ENCODE measurements at regions not wholly inside any gene's neighbourhood (a gene's known extent, or its start where the extent isn't known, plus 50 kb on each side); places are given as distances from the start of the nearest gene placed in this dataset.

- no peaks in the 10 kb centered on the region for H3K4me1 ChIP-seq (replicated peaks)
- no peaks in the 10 kb centered on the region for H3K27me3 ChIP-seq (replicated peaks)
Measured at GRCh38 chr18:31237142-31237541, 74.5 kb upstream of the DSC1 start.

DNA sequence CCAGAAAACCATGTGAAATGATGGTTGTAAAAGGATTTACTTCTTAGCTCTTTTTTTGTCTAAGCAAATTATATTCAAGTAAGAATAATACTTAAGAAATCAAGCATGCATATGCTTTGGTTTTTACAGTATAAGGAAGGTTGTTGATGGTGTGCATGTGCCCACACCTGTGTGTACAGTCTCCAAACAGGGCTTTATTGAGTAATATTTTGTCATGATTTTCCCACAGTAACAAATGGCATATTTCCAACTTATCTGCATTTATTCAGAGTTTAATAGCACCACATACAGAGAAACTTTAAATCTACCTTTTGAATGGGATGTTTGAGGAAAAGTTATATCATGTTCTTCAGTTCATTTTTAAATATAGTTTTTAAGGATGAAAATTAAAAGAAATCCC is 76.5 kb upstream of the DSG1 start:
- no peaks in the 10 kb centered on the region for H3K27me3 ChIP-seq (replicated peaks)

More at GRCh38 chr18:31237142-31237541, 74.5 kb upstream of the DSC1 start:
- Histone ChIP-seq H3K36me3 (no peaks in the 10 kb centered on the region), H3K9me3 (replicated peaks) (no peaks in the 10 kb centered on the region), H3K27ac (no peak overlapping the region), H3K4me3 (no peak overlapping the region)
- no peak for DNase-seq (ENCODE audit: low read depth in 1 of 2, low spot score in 2 of 2)

DNA sequence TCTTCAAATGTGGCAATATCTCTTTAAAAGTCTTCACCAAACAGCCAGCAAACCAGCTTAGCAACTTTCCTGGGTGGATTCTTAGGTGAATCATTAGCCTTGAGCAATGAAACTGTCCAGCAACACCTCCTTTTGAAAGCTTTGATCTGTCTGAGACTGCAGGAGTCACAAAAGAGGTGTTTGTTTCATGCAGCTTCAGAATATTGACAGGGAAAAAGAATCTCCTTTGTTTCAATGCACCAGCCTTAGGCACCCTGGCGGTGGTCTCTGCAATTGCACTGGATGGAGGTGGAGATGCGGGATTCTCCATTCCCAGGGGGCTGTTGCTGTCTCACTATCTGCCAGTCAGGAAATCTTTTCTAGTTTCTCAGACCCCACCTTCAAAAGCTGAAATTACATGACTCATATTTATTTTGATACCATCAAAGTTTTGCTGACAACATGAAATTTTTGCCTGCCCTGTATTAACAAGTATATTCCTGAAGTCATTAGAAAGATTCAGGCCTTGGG is 76.0 kb upstream of the DSG1 start:
- Histone ChIP-seq H3K4me1 (replicated peaks) (no peaks in the 10 kb centered on the region; the same call in 1 of the 2 replicates), H3K27me3 (replicated peaks) (no peaks in the 10 kb centered on the region), H3K4me3 (no peak overlapping the region), H3K27ac (no peak overlapping the region), H3K9me3 (replicated peaks) (no peaks in the 10 kb centered on the region), H3K36me3 (no peaks in the 10 kb centered on the region)
- no peak for DNase-seq (ENCODE audit: low read depth in 1 of 2, low spot score in 2 of 2)

More for the DNA sequence above, 76.5 kb upstream of the DSG1 start:
- H3K36me3 ChIP-seq = no peaks in the 10 kb centered on the region
- H3K4me1 ChIP-seq (replicated peaks) = no peaks in the 10 kb centered on the region; the same call in 1 of the 2 replicates
- no peak overlapping the region for H3K27ac ChIP-seq
- no peak for DNase-seq (ENCODE audit: low read depth in 1 of 2, low spot score in 2 of 2)
- H3K4me3 ChIP-seq = no peak overlapping the region
- no peaks in the 10 kb centered on the region for H3K9me3 ChIP-seq (replicated peaks)

GRCh38 chr18:31243740-31244512 is 74.0 kb upstream of the DSG1 start:
- no peaks in the 10 kb centered on the region for H3K27me3 ChIP-seq (replicated peaks)
- H3K4me3 ChIP-seq = no peak overlapping the region
- no peaks in the 10 kb centered on the region; the same call in 1 of the 2 replicates for H3K4me1 ChIP-seq (replicated peaks)
- no peak for DNase-seq (ENCODE audit: low read depth in 1 of 2, low spot score in 2 of 2)
- H3K36me3 ChIP-seq = no peaks in the 10 kb centered on the region
- H3K9me3 ChIP-seq (replicated peaks) = no peaks in the 10 kb centered on the region
- H3K27ac ChIP-seq = no peak overlapping the region

DNA sequence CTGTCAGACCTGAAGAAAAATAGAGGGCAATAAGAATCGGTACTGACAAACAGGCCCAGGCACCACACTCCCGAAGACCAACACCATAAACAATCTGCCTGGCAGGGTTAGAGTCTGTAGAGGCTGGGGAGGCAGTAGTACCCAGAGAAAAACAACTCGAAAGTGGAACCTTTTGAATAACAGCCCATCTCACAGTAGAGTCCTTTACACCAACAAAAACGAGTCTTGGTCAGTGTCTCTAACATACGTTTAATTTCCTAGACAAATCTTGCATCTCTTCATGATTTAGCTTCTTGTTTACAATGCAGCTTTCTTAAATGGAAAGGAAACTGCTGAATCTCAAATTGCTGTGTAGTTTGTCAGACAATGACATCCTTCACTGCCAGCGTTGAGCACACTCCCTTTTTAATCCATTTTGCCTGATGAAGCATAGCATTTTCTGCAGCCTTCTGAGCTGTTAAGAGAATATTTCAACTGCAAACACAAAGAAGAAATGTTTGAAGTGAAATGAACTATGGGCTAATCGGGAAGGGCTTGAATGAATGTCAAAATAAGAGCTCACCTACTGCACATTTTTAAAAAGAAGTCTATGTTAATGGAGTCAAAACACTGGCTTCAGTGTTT is 73.1 kb upstream of the DSG1 start:
- no peak overlapping the region for H3K4me3 ChIP-seq
- no peaks in the 10 kb centered on the region for H3K27me3 ChIP-seq (replicated peaks)
- DNase-seq (ENCODE audit: low read depth in 1 of 2, low spot score in 2 of 2) = no peak
- H3K27ac ChIP-seq = no peak overlapping the region
- no peaks in the 10 kb centered on the region for H3K36me3 ChIP-seq
- no peaks in the 10 kb centered on the region; the same call in 1 of the 2 replicates for H3K4me1 ChIP-seq (replicated peaks)
- H3K9me3 ChIP-seq (replicated peaks) = no peaks in the 10 kb centered on the region

GRCh38 chr18:31245820-31246219 is 72.1 kb upstream of the DSG1 start:
- no peak for DNase-seq (ENCODE audit: low read depth in 1 of 2, low spot score in 2 of 2)
- Histone ChIP-seq H3K27ac (no peak overlapping the region), H3K9me3 (replicated peaks) (no peaks in the 10 kb centered on the region), H3K36me3 (no peaks in the 10 kb centered on the region), H3K4me1 (replicated peaks) (no peaks in the 10 kb centered on the region; the same call in 1 of the 2 replicates), H3K27me3 (replicated peaks) (no peaks in the 10 kb centered on the region), H3K4me3 (no peak overlapping the region)

DNA sequence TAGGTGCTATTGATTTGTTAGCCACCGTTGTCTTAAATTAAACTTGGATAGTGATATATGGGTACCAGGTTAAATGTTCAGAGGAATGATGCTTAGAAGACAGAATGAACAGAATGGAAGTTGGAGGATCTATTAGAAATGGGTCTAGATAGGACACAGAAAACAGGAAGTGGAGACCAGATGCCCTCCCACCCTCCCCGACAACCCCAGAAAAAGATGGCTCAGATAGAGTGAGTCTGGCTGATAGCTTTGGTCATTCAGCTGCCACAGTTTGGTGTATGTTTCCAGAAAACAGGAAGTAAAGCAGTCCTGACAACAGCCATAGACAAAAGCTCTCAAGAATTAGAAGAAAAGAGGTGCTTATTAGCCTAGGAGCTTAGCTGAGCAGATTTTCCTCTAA is 71.5 kb upstream of the DSG1 start:
- no peaks in the 10 kb centered on the region for H3K36me3 ChIP-seq
- no peaks in the 10 kb centered on the region; the same call in 1 of the 2 replicates for H3K4me1 ChIP-seq (replicated peaks)
- DNase-seq (ENCODE audit: low read depth in 1 of 2, low spot score in 2 of 2) = no peak
- H3K9me3 ChIP-seq (replicated peaks) = no peaks in the 10 kb centered on the region
- no peak overlapping the region for H3K27ac ChIP-seq
- H3K4me3 ChIP-seq = no peak overlapping the region
- H3K27me3 ChIP-seq (replicated peaks) = no peaks in the 10 kb centered on the region

DNA sequence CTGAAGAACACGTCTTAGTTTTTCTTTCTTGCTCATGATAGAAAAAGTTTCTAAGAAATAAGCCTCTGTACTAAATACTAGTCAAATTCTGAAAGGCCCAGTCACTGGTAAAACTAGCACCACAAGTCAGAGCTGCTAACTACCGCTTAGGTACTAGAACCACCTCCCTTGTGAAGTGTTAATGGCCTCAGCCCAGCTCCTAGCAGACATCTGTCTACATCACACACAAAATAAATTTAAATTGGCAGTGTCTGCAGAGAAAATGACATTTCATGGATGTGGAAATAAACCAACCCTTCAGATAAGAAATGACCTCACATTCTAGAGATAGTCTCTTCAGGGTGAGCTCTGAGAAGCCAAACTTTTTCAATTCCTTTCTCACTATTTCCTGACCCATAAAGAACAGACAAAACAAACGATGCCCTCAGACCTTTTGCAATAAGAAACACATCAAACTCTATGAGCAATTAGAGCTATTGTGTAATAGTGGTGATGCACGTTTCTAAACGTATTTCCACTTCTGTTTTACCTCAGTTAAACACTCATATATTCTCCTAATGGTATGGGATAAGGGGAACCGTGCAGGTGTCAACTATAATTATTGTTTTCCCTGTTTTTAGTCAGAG is 70.3 kb upstream of the DSG1 start:
- DNase-seq (ENCODE audit: low read depth in 1 of 2, low spot score in 2 of 2) = no peak
- H3K27ac ChIP-seq = no peak overlapping the region

DNA sequence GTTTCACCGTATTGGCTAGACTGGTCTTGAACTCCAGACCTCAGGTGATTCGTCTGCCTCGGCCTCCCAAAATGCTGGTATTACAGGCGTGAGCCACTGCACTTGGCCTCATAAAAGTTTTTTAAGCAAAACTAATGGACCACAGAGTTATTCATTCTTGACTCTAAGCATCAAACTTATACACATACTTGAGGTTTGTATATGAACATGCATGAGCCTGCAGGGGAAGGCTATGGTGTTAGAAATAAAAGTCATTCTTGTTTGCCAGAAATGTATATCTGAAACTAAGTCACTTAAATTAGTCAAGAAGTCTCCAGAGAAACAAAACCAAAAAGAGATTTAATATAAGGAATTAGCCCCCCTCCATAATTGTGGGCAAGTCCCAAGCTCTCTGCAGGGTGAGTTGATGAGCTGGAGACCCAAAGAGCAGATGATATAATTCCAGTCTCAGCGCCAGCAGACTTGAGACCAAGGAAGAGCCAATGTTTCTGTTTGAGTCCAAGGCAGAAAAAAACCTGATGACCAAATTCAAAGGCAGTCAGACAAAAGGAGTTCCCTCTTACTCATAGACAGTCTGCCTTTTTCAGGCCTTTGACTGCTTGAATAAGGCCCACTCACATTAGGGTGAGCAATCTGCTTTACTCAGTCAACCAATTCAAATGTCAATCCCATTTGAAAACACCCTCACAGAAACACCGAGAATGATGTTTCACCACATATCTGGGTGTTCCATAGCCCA is 69.0 kb upstream of the DSG1 start:
- H3K4me3 ChIP-seq = no peak overlapping the region
- no peaks in the 10 kb centered on the region for H3K36me3 ChIP-seq
- no peak overlapping the region for H3K27ac ChIP-seq
- H3K4me1 ChIP-seq (replicated peaks) = no peaks in the 10 kb centered on the region; the same call in 1 of the 2 replicates
- H3K9me3 ChIP-seq (replicated peaks) = no peaks in the 10 kb centered on the region
- H3K27me3 ChIP-seq (replicated peaks) = no peaks in the 10 kb centered on the region
- DNase-seq (ENCODE audit: low read depth in 1 of 2, low spot score in 2 of 2) = no peak

More for the DNA sequence above, 70.3 kb upstream of the DSG1 start:
- Histone ChIP-seq H3K4me1 (replicated peaks) (no peaks in the 10 kb centered on the region; the same call in 1 of the 2 replicates), H3K27me3 (replicated peaks) (no peaks in the 10 kb centered on the region), H3K9me3 (replicated peaks) (no peaks in the 10 kb centered on the region), H3K36me3 (no peaks in the 10 kb centered on the region), H3K4me3 (no peak overlapping the region)

DNA sequence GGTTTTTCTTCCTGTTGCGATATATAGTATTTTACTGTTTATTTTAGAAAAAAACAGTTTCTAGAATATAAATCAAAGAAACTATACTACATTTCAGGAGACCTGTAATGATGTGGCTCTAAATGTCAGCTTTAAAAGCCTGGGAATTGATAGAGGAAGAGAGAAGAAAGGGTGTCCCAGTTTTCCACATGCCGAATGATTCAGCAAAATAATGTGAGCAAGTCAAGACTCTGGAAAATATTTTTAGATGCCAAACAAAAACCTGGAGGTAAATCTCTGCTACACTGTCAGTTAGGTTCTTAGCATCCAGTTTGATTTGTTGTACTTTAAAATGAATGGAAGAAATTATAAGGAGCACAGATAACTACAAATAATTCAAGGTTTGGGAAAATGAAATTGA is 67.1 kb upstream of the DSG1 start:
- H3K27ac ChIP-seq = no peak overlapping the region; the same call in 1 of the 2 replicates
- no peaks in the 10 kb centered on the region for H3K27me3 ChIP-seq (replicated peaks)
- no peaks in the 10 kb centered on the region for H3K4me1 ChIP-seq (replicated peaks)
- no peaks in the 10 kb centered on the region for H3K36me3 ChIP-seq
- no peaks in the 10 kb centered on the region for H3K9me3 ChIP-seq (replicated peaks)
- no peak for DNase-seq (ENCODE audit: low read depth in 1 of 2, low spot score in 2 of 2)
- H3K4me3 ChIP-seq = no peak overlapping the region

DNA sequence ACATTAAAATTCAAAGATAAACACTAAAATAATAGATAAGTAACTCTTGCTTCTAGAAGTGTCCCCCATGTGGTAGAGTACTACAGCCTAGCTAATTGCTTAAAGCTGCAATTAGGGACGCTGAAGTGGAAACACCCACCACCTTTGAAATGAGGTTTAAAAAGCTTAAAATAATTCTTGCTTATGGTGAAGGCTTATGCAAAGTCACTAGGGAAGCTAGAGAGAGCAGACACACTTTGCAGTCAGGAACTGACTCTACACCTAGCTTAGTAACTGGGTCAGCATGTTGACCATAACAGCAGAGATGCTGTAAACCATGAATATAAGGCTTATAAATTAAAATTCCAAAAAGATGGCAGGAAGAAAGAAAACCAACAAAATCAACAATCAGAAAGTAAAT is 65.4 kb upstream of the DSG1 start:
- no peaks in the 10 kb centered on the region for H3K27me3 ChIP-seq (replicated peaks)
- H3K4me1 ChIP-seq (replicated peaks) = no peaks in the 10 kb centered on the region
- no peak for DNase-seq (ENCODE audit: low read depth in 1 of 2, low spot score in 2 of 2)
- no peak overlapping the region for H3K27ac ChIP-seq
- no peaks in the 10 kb centered on the region for H3K9me3 ChIP-seq (replicated peaks)
- H3K4me3 ChIP-seq = no peak overlapping the region
- H3K36me3 ChIP-seq = no peaks in the 10 kb centered on the region

DNA sequence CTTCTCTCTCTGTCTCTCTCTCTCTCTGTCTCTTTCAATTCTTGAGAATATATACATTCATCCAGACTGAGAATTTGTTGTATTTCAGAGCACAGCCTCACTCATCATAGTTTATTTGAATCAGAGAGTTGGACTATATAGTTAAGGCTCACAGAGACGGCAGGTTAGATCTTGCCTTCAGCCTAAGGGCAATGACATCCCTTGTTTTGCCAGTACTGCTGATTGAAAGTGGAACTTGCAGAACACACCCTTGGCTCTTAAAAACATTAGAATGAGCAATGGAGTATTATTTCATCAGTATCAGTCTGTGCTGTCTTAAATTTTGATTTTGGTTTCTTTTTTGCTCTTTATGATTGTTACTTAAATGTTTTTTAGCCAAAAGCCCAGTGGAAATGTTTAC is 62.0 kb upstream of the DSG1 start:
- H3K27ac ChIP-seq = no peak overlapping the region
- no peaks in the 10 kb centered on the region for H3K36me3 ChIP-seq
- no peaks in the 10 kb centered on the region for H3K4me1 ChIP-seq (replicated peaks)
- no peaks in the 10 kb centered on the region for H3K27me3 ChIP-seq (replicated peaks)
- H3K9me3 ChIP-seq (replicated peaks) = no peaks in the 10 kb centered on the region
- H3K4me3 ChIP-seq = no peak overlapping the region
- DNase-seq (ENCODE audit: low read depth in 1 of 2, low spot score in 2 of 2) = no peak

DNA sequence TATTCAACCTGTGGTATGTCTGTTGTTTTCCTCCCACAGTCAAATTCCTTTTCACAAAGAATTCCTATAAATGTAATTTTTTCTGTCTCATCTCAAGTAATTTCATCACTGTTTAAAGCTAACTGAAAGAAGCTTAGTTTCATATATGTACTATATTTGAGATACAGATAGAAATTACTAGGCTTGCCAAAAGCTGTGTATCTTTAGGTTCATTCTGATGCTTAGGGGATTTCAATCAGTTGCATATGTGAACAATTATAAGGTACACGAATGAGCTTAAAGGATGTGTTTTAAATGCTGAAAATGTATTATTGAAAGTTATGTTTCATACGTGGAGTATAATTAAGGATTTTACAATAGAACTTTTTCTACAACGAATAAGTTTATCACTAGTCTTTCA is 59.2 kb upstream of the DSG1 start:
- DNase-seq (ENCODE audit: low read depth in 1 of 2, low spot score in 2 of 2) = no peak
- no peak overlapping the region for H3K27ac ChIP-seq
- no peaks in the 10 kb centered on the region for H3K9me3 ChIP-seq (replicated peaks)
- H3K4me1 ChIP-seq (replicated peaks) = no peaks in the 10 kb centered on the region
- no peak overlapping the region for H3K4me3 ChIP-seq
- no peaks in the 10 kb centered on the region for H3K27me3 ChIP-seq (replicated peaks)
- H3K36me3 ChIP-seq = no peaks in the 10 kb centered on the region
